Calu3 (cell line): ENCODE measurements at regions not wholly inside any gene's neighbourhood (a gene's known extent, or its start where the extent isn't known, plus 50 kb on each side); places are given as distances from the start of the nearest gene placed in this dataset.

ENCODE experiments used
- BruUV-seq: library from RNA; stranded (reverse); fragments of 400-500 nt; replicated peaks from 2 replicates; lab custom pipeline; 2021; lab: Mats Ljungman, UMichigan
- CTCF ChIA-PET: fragments of 300-600 bp; sonication (Branson Sonifier 250); formaldehyde crosslinking; loops from one replicate; lab custom pipeline; 2022; ENCODE audit warnings: antibody characterized with exemption; lab: Charles Lee
- DNase-seq: peaks from one replicate; pipeline ENCODE4 v3.0.0; 2022
- H3K27ac Mint-ChIP-seq: one replicate; pipeline ENCODE4 v1.8.0; 2022; ENCODE audit warnings: mixed read lengths; ENCODE audit not compliant: unreplicated experiment
- H3K27me3 Mint-ChIP-seq: one replicate; pipeline ENCODE4 v1.8.0; 2022; ENCODE audit warnings: mixed read lengths; ENCODE audit not compliant: unreplicated experiment
- H3K36me3 Mint-ChIP-seq: one replicate; pipeline ENCODE4 v1.8.0; 2022; ENCODE audit warnings: mild to moderate bottlenecking, moderate library complexity, mixed read lengths; ENCODE audit not compliant: insufficient read depth, unreplicated experiment
- H3K4me1 Mint-ChIP-seq: one replicate; pipeline ENCODE4 v1.8.0; 2022; ENCODE audit warnings: mild to moderate bottlenecking, low read depth, mixed read lengths; ENCODE audit not compliant: unreplicated experiment
- H3K4me3 Mint-ChIP-seq: one replicate; pipeline ENCODE4 v1.8.0; 2022; ENCODE audit warnings: mild to moderate bottlenecking, low read depth, moderate library complexity, mixed read lengths; ENCODE audit not compliant: unreplicated experiment
- H3K9me3 Mint-ChIP-seq: one replicate; pipeline ENCODE4 v1.8.0; 2022; ENCODE audit warnings: low read depth, mixed read lengths; ENCODE audit not compliant: unreplicated experiment
- intact Hi-C: fragments of 100-400 bp; cut with micrococcal nuclease; formaldehyde crosslinking; loops from one replicate; pipeline ENCODE4 v1.10.0; 2022; ENCODE audit not compliant: unreplicated experiment
- TF ChIP-seq, protein P1 (sequence below): fragments of 200-600 bp; IDR thresholded peaks from one replicate; pipeline ENCODE4 v1.8.0; 2022; ENCODE audit warnings: antibody characterized with exemption; ENCODE audit not compliant: unreplicated experiment

DNA sequence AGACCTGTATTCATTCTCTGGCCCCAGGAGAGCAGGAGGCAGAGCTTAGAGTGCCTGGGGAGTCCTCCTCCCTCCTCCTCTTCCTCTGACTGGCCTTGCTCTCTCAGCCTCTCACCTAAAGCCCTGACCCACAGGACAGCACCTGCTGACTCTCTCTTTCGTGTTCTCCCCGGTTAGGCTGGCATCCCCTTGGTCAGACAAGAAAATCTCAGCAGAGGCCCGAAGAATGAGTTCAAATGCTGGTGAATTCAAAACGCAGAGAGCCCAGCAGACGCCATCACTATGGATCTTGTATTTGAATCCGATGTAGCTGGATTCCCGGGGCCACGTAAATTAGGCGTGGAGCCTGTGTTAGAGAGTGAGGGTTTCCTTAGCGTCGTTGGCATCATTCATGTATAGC lies 255.3 kb downstream of the KLF6 start:
- intact Hi-C loops: loop anchor here (10.0 kb wide), 1 partner anchor 55 kb away; no protein-coding TSS in a partner anchor
- Mint-ChIP-seq H3K36me3 (no peaks in the 10 kb centered on the region), H3K4me1 (peaks cover 32% of the 10 kb centered on the region)

DNA sequence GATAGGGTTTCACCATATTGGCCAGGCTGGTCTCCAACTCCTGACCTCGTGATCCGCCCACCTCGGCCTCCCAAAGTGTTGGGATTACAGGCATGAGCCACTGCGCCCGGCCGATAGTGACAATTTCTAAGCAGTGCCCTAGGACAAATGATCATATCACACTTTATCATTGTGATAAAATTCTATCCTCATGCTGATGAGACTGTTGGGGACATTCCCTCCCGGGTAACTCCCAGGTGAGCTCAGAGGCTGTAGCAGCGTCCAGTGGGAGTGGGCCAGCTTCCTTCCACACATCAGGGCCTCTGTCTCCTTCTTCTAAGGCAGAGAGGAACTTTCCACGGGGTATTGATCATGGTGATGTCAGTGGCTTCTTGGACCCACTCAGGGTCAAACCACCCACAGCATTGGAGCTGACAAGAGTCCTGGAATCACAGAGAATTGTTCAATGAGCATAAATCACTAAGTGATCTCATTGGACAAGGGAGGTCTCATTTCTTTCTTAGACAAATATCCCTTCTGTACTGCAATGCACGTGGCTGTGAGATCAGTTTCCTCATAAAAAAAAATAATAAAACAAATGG lies 256.1 kb downstream of the KLF6 start:
- Mint-ChIP-seq H3K4me3 (no peak overlapping the region), H3K27me3 (no peaks in the 10 kb centered on the region), H3K4me1 (peaks cover 35% of the 10 kb centered on the region), H3K9me3 (peaks cover 5% of the 10 kb centered on the region), H3K36me3 (no peaks in the 10 kb centered on the region), H3K27ac (no peak overlapping the region)
- BruUV-seq: no TSS peak
- intact Hi-C loops: loop anchor here (10.0 kb wide), 1 partner anchor 54 kb away; no protein-coding TSS in a partner anchor
- TF ChIP-seq, protein P1, sequence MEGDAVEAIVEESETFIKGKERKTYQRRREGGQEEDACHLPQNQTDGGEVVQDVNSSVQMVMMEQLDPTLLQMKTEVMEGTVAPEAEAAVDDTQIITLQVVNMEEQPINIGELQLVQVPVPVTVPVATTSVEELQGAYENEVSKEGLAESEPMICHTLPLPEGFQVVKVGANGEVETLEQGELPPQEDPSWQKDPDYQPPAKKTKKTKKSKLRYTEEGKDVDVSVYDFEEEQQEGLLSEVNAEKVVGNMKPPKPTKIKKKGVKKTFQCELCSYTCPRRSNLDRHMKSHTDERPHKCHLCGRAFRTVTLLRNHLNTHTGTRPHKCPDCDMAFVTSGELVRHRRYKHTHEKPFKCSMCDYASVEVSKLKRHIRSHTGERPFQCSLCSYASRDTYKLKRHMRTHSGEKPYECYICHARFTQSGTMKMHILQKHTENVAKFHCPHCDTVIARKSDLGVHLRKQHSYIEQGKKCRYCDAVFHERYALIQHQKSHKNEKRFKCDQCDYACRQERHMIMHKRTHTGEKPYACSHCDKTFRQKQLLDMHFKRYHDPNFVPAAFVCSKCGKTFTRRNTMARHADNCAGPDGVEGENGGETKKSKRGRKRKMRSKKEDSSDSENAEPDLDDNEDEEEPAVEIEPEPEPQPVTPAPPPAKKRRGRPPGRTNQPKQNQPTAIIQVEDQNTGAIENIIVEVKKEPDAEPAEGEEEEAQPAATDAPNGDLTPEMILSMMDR: no peak
- CTCF ChIA-PET: no interaction called here
- DNase-seq: no peak

More for the DNA sequence above, 255.3 kb downstream of the KLF6 start:
- no peak for DNase-seq
- H3K9me3 Mint-ChIP-seq: peaks cover 2% of the 10 kb centered on the region
- TF ChIP-seq, protein P1: no peak
- no peak overlapping the region for H3K4me3 Mint-ChIP-seq
- no peak overlapping the region for H3K27ac Mint-ChIP-seq
- CTCF ChIA-PET: no interaction called here
- H3K27me3 Mint-ChIP-seq: no peaks in the 10 kb centered on the region
- BruUV-seq: no TSS peak

DNA sequence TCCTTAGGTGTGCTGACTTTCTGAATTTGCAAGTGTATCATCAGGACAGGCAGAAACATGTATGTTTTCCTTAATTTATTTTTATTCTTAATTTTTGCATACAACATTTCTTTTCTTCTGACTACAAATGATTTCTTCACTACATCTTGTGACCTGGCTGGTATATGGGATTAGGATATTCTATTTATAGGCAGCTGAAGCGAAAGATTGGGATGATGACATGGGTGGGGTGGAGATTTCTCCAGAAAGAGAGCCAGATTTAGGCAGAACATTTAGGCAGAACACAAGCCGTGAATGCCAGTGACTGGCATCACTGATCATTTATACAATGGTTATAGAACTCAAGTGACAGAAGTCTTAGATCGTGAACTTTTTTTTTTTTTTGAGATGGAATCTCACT lies 256.7 kb downstream of the KLF6 start:
- Mint-ChIP-seq H3K4me3 (no peak overlapping the region), H3K4me1 (peaks cover 28% of the 10 kb centered on the region), H3K36me3 (no peaks in the 10 kb centered on the region), H3K9me3 (peaks cover 5% of the 10 kb centered on the region), H3K27ac (no peak overlapping the region), H3K27me3 (no peaks in the 10 kb centered on the region)
- no peak for DNase-seq
- TF ChIP-seq, protein P1: no peak
- no TSS peak for BruUV-seq
- intact Hi-C loops: loop anchor here (10.0 kb wide), 1 partner anchor 53 kb away; no protein-coding TSS in a partner anchor
- CTCF ChIA-PET: no interaction called here

DNA sequence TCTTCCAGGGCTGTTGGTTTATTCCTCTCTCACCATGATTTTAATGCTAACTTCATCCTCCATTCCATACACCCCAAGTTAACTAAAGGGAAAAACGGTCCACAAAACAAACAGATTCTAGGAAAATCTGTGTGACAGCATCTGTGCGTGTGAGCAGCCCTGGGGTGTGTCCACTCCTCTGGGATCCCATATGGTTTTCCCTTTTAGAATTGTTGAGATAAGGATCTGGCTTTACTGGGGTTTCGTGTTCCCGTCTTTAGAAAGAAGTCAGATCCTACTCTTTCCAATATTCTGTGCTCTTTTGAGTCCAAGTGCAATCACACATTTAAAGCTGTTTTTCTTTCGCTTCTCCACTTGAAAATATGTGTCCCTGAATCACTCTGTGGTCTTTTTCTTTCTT lies 257.1 kb downstream of the KLF6 start:
- intact Hi-C loops: loop anchor here (10.0 kb wide), 1 partner anchor 53 kb away; no protein-coding TSS in a partner anchor
- TF ChIP-seq, protein P1: no peak
- peaks cover 5% of the 10 kb centered on the region for H3K9me3 Mint-ChIP-seq
- no TSS peak for BruUV-seq
- CTCF ChIA-PET: no interaction called here
- no peaks in the 10 kb centered on the region for H3K36me3 Mint-ChIP-seq
- H3K27me3 Mint-ChIP-seq: no peaks in the 10 kb centered on the region
- no peak for DNase-seq
- H3K4me1 Mint-ChIP-seq: peaks cover 24% of the 10 kb centered on the region
- no peak overlapping the region for H3K4me3 Mint-ChIP-seq
- H3K27ac Mint-ChIP-seq: no peak overlapping the region
